B cell (primary cell): ENCODE measurements at regions not wholly inside any gene's neighbourhood (a gene's known extent, or its start where the extent isn't known, plus 50 kb on each side); places are given as distances from the start of the nearest gene placed in this dataset.

ENCODE experiments used
- EZH2 ChIP-seq: IDR thresholded peaks from 2 replicates; pipeline ENCODE4 v1.6.1; 2012; ENCODE audit warnings: borderline replicate concordance, low read depth, mild to moderate bottlenecking, moderate library complexity, low read length; ENCODE audit not compliant: insufficient read depth, poor library complexity, severe bottlenecking
- TF ChIP-seq, protein P1 (sequence below): fragments of 200-600 bp; IDR thresholded peaks from one replicate; pipeline ENCODE4 v1.8.0; 2022; ENCODE audit warnings: antibody characterized with exemption, mild to moderate bottlenecking

DNA sequence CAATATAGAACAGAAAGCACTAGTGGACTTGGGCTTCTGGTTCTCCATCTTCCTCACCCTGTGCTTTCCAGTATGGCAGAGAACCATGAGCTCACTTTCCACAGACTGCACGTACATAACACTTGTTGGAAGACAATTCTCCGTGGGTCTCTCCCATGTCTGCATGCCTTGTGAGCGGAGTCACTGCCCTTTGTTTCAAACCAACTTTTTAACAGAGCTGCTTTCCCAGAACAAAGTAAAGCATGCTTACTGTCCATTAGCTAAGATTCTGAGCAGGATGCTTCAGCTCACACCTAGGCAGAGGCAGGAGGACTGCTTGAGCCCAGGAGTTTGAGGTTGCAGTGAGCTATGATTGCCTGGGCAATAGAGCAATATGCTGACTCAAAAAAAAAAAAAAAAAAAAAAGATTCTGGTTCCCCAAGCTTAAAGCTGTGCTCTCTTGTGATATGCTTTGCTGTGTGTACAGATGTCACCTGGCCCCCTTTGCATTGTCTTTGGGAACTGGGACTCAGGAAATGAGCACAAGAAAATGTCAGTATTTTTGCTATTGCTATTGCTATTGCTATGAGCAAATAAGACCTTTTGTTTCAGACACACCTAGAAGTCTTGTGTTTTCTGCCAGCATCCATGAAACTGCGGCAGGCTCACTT is 54.6 kb upstream of the PTGR2 start:
- TF ChIP-seq, protein P1, sequence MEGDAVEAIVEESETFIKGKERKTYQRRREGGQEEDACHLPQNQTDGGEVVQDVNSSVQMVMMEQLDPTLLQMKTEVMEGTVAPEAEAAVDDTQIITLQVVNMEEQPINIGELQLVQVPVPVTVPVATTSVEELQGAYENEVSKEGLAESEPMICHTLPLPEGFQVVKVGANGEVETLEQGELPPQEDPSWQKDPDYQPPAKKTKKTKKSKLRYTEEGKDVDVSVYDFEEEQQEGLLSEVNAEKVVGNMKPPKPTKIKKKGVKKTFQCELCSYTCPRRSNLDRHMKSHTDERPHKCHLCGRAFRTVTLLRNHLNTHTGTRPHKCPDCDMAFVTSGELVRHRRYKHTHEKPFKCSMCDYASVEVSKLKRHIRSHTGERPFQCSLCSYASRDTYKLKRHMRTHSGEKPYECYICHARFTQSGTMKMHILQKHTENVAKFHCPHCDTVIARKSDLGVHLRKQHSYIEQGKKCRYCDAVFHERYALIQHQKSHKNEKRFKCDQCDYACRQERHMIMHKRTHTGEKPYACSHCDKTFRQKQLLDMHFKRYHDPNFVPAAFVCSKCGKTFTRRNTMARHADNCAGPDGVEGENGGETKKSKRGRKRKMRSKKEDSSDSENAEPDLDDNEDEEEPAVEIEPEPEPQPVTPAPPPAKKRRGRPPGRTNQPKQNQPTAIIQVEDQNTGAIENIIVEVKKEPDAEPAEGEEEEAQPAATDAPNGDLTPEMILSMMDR: no peak
- TF ChIP-seq EZH2: no peak
